Choroid plexus epithelial cell (primary cell): ENCODE measurements at regions not wholly inside any gene's neighbourhood (a gene's known extent, or its start where the extent isn't known, plus 50 kb on each side); places are given as distances from the start of the nearest gene placed in this dataset.
"Not testable (repeated sequence)": the region's sequence is repeated elsewhere in the genome, so short reads cannot be mapped to it uniquely, and the experiment has no call there.

Experiments used
- DNase-seq: peaks from one replicate; pipeline ENCODE4 v3.0.0-alpha.2; 2010; ENCODE audit warnings: low read depth
- H3K4me3 ChIP-seq: 2 replicates; pipeline ENCODE4 v1.5.1; 2011; ENCODE audit warnings: low read depth, mild to moderate bottlenecking, control low read depth, low read length, moderate library complexity
- CTCF ChIP-seq: conservative IDR thresholded peaks from 2 replicates; pipeline ENCODE4 v1.5.1; 2011; ENCODE audit warnings: low read depth, mild to moderate bottlenecking, control low read depth, inconsistent platforms, low read length, moderate library complexity

DNA sequence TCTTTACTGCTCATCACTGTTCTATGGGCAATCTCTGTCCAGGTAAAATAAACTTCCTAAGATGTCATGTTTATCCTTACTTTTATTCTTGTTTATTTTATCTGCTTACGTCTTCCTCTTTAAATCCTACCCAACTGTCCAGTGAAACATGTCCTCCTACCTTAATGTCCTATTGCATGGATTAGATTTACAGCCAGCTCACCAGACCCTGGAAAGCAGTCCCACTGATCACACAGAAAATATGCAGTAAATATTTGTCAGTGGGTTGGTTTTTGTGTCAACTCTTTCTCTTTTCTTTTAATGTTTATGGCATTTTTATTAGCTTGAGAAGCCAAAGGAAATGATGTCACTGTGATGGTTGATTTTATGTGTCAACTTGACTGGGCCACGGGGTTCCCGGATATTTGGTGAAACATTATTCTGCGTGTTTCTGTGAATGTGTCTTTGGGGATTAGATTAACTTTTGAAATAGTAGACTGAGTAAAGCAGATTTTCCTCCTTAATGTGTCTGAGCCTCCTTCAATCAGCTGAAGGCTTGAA is 258.3 kb downstream of the SRGAP2C start:
- DNase-seq = peak; percentile 6
- no peak overlapping the region for H3K4me3 ChIP-seq
- no peak for TF ChIP-seq CTCF

- no peak for TF ChIP-seq CTCF
- DNase-seq = no peak
- no peak overlapping the region for H3K4me3 ChIP-seq
These were observed 259.3 kb downstream of the SRGAP2C start for GRCh38 chr1:121444096-121444495.

GRCh38 chr1:121445679-121446078 is 260.9 kb downstream of the SRGAP2C start:
- H3K4me3 ChIP-seq = no peak overlapping the region
- no peak for DNase-seq
- no peak for TF ChIP-seq CTCF

DNA sequence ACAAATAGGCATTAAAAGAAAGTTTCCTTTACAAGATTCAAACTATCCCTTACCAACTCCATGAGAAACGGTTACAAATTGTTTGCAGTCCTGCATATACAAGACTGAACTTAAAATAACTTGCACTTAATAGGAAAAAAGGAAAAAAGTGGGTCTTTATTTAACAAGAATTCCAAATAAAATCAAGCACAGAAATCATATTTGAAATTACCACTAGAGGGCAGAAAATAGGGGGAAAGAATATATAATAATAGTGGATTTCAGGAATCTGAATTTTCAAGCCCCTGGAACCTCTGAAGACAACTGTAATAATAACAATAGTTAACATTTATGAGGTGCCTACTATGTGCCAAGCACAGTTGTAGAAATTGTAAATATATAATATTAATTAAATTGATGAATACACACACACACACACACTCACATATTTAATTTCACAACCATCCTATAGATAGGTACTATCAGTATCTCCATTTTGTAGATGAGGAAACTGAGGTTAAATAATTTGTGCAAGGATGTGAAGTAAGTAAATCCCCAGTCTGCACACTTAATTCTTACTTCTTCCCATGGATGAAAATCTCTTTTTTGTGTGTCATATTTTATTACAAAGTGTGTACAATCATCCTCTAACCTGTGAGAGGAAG is 262.6 kb downstream of the SRGAP2C start:
- not testable (repeated sequence) for H3K4me3 ChIP-seq
- peak; percentile 6 for DNase-seq

- DNase-seq, H3K4me3 ChIP-seq: not testable (repeated sequence)
These were observed 263.3 kb downstream of the SRGAP2C start for GRCh38 chr1:121448064-121448463.

GRCh38 chr1:121448851-121449250 is 264.1 kb downstream of the SRGAP2C start:
- DNase-seq = no peak
- TF ChIP-seq CTCF = no peak
- H3K4me3 ChIP-seq = no peak overlapping the region

- TF ChIP-seq CTCF = no peak
- no peak for DNase-seq
- H3K4me3 ChIP-seq = no peak overlapping the region
These were observed 267.7 kb downstream of the SRGAP2C start for GRCh38 chr1:121452484-121452883.

GRCh38 chr1:121458291-121459048 is 273.7 kb downstream of the SRGAP2C start:
- DNase-seq = peak; percentile 3
- TF ChIP-seq CTCF = no peak
- no peak overlapping the region for H3K4me3 ChIP-seq
